Breast epithelium (tissue), 4 donors: ENCODE measurements at regions not wholly inside any gene's neighbourhood (a gene's known extent, or its start where the extent isn't known, plus 50 kb on each side); places are given as distances from the start of the nearest gene placed in this dataset.

ENCODE experiments used
- DNase-seq, 2 donors: peaks; one replicate each; pipeline ENCODE4 v3.0.0-alpha.2; 2019; ENCODE audit warnings: low spot score in 2 of 2
- H3K27ac ChIP-seq, 2 donors: fragments of 200-600 bp; sonication (generic) in 1 of 2; one replicate each; pipeline ENCODE4 v1.5.1; 2016 to 2019; ENCODE audit warnings: mild to moderate bottlenecking in 1 of 2
- H3K27me3 ChIP-seq, 2 donors: fragments of 200-600 bp; sonication (generic) in 1 of 2; one replicate each; pipeline versions ENCODE4 v1.5.1 to v1.6.0; 2017 to 2019; ENCODE audit warnings: control low read depth in 1 of 2, mild to moderate bottlenecking in 1 of 2
- H3K36me3 ChIP-seq: fragments of 200-600 bp; one replicate; pipeline ENCODE4 v1.5.1; 2019
- H3K4me1 ChIP-seq, 2 donors: fragments of 200-600 bp; sonication (generic); one replicate each; pipeline ENCODE4 v1.5.1; 2016 to 2019; ENCODE audit warnings: control low read depth in 1 of 2
- H3K4me3 ChIP-seq, 3 donors: fragments of 200-600 bp; sonication (generic); 1 replicate in 2 of 3; 2 replicates in 1 of 3; pipeline ENCODE4 v1.5.1; 2016 to 2019; ENCODE audit warnings: mild to moderate bottlenecking in 3 of 3, moderate library complexity in 2 of 3
- H3K9me3 ChIP-seq, 2 donors: fragments of 200-600 bp; sonication (generic) in 1 of 2; one replicate each; pipeline ENCODE4 v1.5.1; 2016 to 2019; ENCODE audit warnings: control low read depth in 1 of 2
- POLR2A ChIP-seq: fragments of 450-650 bp; IDR thresholded peaks from one replicate; pipeline ENCODE4 v1.6.1; 2016; ENCODE audit warnings: antibody characterized with exemption, mild to moderate bottlenecking, moderate library complexity
- POLR2AphosphoS5 ChIP-seq, 3 donors: sonication (generic); formaldehyde crosslinking; IDR thresholded peaks; one replicate each; pipeline ENCODE4 v1.6.1; 2017; ENCODE audit warnings: antibody characterized with exemption in 3 of 3
- intact Hi-C: fragments of 100-400 bp; cut with DNase I; formaldehyde crosslinking; loops from one replicate; pipeline ENCODE4 v1.15.1; 2023; ENCODE audit warnings: low total_unique reads
- TF ChIP-seq, protein P1 (sequence below), 3 donors: fragments of 450-650 bp; IDR thresholded peaks; one replicate each; pipeline ENCODE4 v1.5.1; 2016 to 2017; ENCODE audit warnings: antibody characterized with exemption in 3 of 3, mild to moderate bottlenecking in 3 of 3, moderate library complexity in 3 of 3

DNA sequence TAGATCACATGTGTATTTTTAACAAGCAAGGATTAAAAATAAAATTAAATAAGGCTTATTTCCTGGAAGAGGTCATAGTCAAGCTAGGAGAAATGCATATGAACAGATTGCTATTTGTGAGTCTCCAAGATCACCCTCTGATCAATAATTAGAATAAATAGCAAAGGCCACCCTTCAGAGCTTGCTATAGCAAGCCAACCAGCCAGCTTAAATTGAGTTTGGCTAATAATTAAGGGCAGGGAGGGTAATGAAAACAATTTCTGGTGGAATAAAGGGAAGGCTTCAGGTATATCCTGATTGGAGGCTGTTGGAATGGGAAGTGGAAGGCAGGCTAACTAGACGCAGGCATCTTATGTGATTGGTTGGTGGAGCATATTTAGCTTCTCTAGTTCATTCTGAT, 403.5 kb downstream of the ARL4A start:
- no peak for DNase-seq
- no peak overlapping the region for H3K4me3 ChIP-seq
- H3K27me3 ChIP-seq, result no peaks in the 10 kb centered on the region
- intact Hi-C loops, result no loop called here
- no peak overlapping the region for H3K27ac ChIP-seq
- no peaks in the 10 kb centered on the region for H3K4me1 ChIP-seq
- H3K36me3 ChIP-seq, result no peaks in the 10 kb centered on the region
- TF ChIP-seq POLR2AphosphoS5 (IDR thresholded peaks at IDR 0.05) (no peak), POLR2A (no peak)
- TF ChIP-seq, protein P1, sequence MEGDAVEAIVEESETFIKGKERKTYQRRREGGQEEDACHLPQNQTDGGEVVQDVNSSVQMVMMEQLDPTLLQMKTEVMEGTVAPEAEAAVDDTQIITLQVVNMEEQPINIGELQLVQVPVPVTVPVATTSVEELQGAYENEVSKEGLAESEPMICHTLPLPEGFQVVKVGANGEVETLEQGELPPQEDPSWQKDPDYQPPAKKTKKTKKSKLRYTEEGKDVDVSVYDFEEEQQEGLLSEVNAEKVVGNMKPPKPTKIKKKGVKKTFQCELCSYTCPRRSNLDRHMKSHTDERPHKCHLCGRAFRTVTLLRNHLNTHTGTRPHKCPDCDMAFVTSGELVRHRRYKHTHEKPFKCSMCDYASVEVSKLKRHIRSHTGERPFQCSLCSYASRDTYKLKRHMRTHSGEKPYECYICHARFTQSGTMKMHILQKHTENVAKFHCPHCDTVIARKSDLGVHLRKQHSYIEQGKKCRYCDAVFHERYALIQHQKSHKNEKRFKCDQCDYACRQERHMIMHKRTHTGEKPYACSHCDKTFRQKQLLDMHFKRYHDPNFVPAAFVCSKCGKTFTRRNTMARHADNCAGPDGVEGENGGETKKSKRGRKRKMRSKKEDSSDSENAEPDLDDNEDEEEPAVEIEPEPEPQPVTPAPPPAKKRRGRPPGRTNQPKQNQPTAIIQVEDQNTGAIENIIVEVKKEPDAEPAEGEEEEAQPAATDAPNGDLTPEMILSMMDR (IDR thresholded peaks at IDR 0.05), result no peak
- no peaks in the 10 kb centered on the region for H3K9me3 ChIP-seq

DNA sequence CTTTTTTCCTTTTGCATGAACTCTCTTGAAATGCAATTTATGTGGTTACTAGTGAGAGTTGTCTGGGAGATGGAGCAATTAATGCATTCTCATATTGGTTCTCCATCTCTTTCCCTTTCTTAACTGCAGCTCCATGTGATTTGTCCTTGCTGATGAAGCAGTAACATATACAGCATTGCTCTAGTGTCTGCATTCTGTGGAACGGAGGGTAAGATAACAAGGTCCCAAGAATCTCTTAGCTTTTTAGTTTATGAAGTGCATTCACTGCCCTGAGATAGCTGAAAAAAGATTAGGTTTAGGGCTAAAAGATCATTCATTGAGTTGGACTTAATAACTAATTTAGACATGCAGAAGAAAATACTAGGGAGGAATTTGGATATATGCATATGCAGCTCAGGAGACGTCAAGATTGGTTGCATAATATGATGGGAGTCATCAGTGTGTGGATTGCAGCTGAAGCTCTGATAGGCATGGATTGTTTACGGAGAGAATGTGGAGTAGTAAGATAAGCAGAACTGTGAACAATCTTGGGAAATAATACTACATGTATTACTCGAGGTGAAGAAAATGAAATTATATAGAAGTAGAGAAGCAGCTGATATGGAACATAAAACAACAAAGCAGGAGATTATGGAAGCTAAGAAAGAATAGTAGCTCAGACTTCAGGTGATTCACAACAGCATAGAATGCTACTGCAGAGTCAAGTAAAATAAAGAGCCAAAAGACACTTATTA, 404.7 kb downstream of the ARL4A start:
- no peak for TF ChIP-seq POLR2A
- TF ChIP-seq POLR2AphosphoS5 (IDR thresholded peaks at IDR 0.05), result no peak
- TF ChIP-seq, protein P1 (IDR thresholded peaks at IDR 0.05), result no peak
- Histone ChIP-seq H3K4me3 (no peak overlapping the region), H3K9me3 (no peaks in the 10 kb centered on the region), H3K36me3 (no peaks in the 10 kb centered on the region), H3K27me3 (no peaks in the 10 kb centered on the region), H3K4me1 (no peaks in the 10 kb centered on the region), H3K27ac (no peak overlapping the region)
- no peak for DNase-seq
- intact Hi-C loops, result no loop called here

DNA sequence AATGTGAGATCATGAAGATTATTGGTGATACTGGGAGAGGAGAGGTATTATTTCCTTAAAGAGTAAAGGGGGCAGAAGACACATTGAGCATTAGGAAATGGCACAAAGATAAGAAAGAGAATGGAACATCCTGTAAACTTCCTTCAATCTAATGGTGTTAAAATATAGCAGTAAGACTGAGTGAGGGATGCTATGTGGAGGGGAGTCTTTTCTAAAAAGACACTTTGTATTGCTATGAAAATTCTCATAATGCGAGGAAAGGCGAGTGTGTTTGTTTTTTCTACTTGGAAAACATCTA, 405.2 kb downstream of the ARL4A start:
- Histone ChIP-seq H3K4me3 (no peak overlapping the region), H3K27ac (no peak overlapping the region), H3K9me3 (no peaks in the 10 kb centered on the region), H3K27me3 (no peaks in the 10 kb centered on the region), H3K4me1 (no peaks in the 10 kb centered on the region), H3K36me3 (no peaks in the 10 kb centered on the region)
- TF ChIP-seq, protein P1 (IDR thresholded peaks at IDR 0.05), result no peak
- TF ChIP-seq POLR2A (no peak), POLR2AphosphoS5 (IDR thresholded peaks at IDR 0.05) (no peak)
- intact Hi-C loops, result no loop called here
- no peak for DNase-seq

DNA sequence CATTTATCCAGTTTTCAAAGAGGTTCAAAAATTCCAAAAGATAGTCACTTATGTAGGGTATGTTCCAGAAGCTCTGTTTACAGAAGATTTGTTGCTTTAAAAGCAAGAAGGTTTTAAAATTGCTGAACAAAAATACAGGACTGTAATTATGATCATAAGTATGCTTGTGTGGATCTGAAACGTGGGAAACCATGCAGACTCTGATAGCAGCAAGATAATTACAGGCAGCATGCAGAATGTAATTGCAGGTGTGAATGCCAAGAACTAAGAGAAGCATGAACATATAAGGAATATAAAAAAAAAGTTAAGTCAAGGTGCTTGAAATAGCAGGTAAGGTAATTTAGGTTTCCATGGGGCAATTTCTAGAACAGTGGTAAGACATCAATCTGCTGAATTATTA, 405.7 kb downstream of the ARL4A start:
- Histone ChIP-seq H3K4me1 (no peaks in the 10 kb centered on the region), H3K36me3 (no peaks in the 10 kb centered on the region), H3K27me3 (no peaks in the 10 kb centered on the region), H3K4me3 (no peak overlapping the region), H3K27ac (no peak overlapping the region), H3K9me3 (no peaks in the 10 kb centered on the region)
- no peak for TF ChIP-seq POLR2AphosphoS5 (IDR thresholded peaks at IDR 0.05)
- TF ChIP-seq, protein P1 (IDR thresholded peaks at IDR 0.05), result no peak
- TF ChIP-seq POLR2A, result no peak
- no peak for DNase-seq
- intact Hi-C loops, result no loop called here

DNA sequence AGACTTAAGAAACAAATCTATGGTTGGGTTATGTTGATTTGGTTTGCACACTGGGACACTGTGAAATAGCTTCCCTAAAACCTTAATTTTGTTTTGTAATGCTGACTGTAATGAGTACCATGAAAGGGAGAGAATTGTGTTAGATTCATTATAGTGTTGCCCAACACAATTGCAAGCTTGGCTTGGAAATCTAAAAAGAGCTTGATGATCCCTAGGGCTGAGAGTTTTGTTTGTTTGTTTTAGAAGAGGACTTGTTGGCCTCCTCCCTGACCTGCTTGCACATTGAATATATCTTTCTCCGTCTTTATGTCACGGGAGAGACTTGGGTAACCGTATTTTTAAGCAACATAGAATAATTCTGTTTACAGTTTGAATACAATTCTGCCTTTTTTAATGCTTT, 410.1 kb downstream of the ARL4A start:
- H3K9me3 ChIP-seq, result no peaks in the 10 kb centered on the region
- no peak overlapping the region for H3K4me3 ChIP-seq
- DNase-seq, result no peak
- no peaks in the 10 kb centered on the region for H3K27me3 ChIP-seq
- no peaks in the 10 kb centered on the region for H3K36me3 ChIP-seq
- no peak overlapping the region for H3K27ac ChIP-seq
- intact Hi-C loops, result no loop called here
- no peaks in the 10 kb centered on the region for H3K4me1 ChIP-seq
- TF ChIP-seq POLR2AphosphoS5 (IDR thresholded peaks at IDR 0.05) (no peak), POLR2A (no peak)
- TF ChIP-seq, protein P1 (IDR thresholded peaks at IDR 0.05), result no peak
